PC-3 (cell line): ENCODE measurements at regions not wholly inside any gene's neighbourhood (a gene's known extent, or its start where the extent isn't known, plus 50 kb on each side); places are given as distances from the start of the nearest gene placed in this dataset.

Source experiments
- ATAC-seq: fragments of 200-7000 bp; cut with Tn5 transposase; 2 replicates; pipeline ENCODE4 v1.9.1; 2020; ENCODE audit warnings: mild to moderate bottlenecking, moderate library complexity
- BruUV-seq: library from RNA; stranded (reverse); fragments of 400-500 nt; replicated peaks from 2 replicates; lab custom pipeline; 2021; lab: Mats Ljungman, UMichigan
- CTCF ChIA-PET: fragments of 300-600 bp; sonication (Branson Sonifier 250); formaldehyde crosslinking; loops from one replicate; lab custom pipeline; 2022; ENCODE audit warnings: antibody characterized with exemption; lab: Charles Lee
- POLR2A ChIA-PET: fragments of 300-600 bp; sonication (Branson Sonifier 250); formaldehyde crosslinking; loops from one replicate; lab custom pipeline; 2022; ENCODE audit warnings: antibody characterized with exemption; ENCODE audit not compliant: unreplicated experiment; lab: Charles Lee
- DNase-seq: peaks from one replicate; pipeline ENCODE4 v3.0.0-alpha.2; 2015
- H2AFZ ChIP-seq: fragments of 300-600 bp; sonication (generic); 2 replicates; pipeline ENCODE4 v1.6.0; 2016; ENCODE audit warnings: antibody characterized with exemption, low read length
- H3F3A ChIP-seq: fragments of 300-600 bp; sonication (generic); one replicate; pipeline ENCODE4 v1.6.0; 2017; ENCODE audit warnings: antibody characterized with exemption, low read length, control low read depth, mild to moderate bottlenecking; ENCODE audit not compliant: unreplicated experiment
- H3K27ac ChIP-seq: fragments of 300-600 bp; sonication (generic); 2 replicates; pipeline ENCODE4 v1.5.1; 2016; ENCODE audit warnings: mild to moderate bottlenecking, low read length
- H3K27me3 ChIP-seq: fragments of 300-600 bp; sonication (generic); 2 replicates; pipeline ENCODE4 v1.6.1; 2016; ENCODE audit warnings: low read length, mixed read lengths
- H3K36me3 ChIP-seq: fragments of 300-600 bp; sonication (generic); 2 replicates; pipeline ENCODE4 v1.6.1; 2016; ENCODE audit warnings: low read depth, mixed run types, low read length, mixed read lengths
- H3K4me1 ChIP-seq: fragments of 300-600 bp; sonication (generic); 2 replicates; pipeline ENCODE4 v1.5.1; 2016; ENCODE audit warnings: low read length; ENCODE audit not compliant: insufficient read depth
- H3K4me2 ChIP-seq: fragments of 300-600 bp; sonication (generic); 2 replicates; pipeline ENCODE4 v1.6.0; 2016; ENCODE audit warnings: low read length
- H3K4me3 ChIP-seq: fragments of 300-600 bp; sonication (generic); 2 replicates; pipeline ENCODE4 v1.5.1; 2016; ENCODE audit warnings: mild to moderate bottlenecking, low read length, mixed read lengths
- H3K79me2 ChIP-seq: fragments of 300-600 bp; sonication (generic); 2 replicates; pipeline ENCODE4 v1.6.1; 2017; ENCODE audit warnings: low read length, mixed read lengths
- H3K9ac ChIP-seq: fragments of 300-600 bp; sonication (generic); 2 replicates; pipeline ENCODE4 v1.6.0; 2016; ENCODE audit warnings: mild to moderate bottlenecking, low read length
- H3K9me2 ChIP-seq: fragments of 300-600 bp; sonication (generic); replicated peaks from 2 replicates; pipeline ENCODE4 v1.6.1; 2016; ENCODE audit warnings: mixed run types, low read length, mixed read lengths
- H3K9me3 ChIP-seq: fragments of 300-600 bp; sonication (generic); 2 replicates; pipeline ENCODE4 v1.6.1; 2016; ENCODE audit warnings: low read length, mixed read lengths
- H4K20me1 ChIP-seq: fragments of 300-600 bp; sonication (generic); 2 replicates; pipeline ENCODE4 v1.6.1; 2016; ENCODE audit warnings: low read length, mixed read lengths
- EZH2 ChIP-seq: fragments of 300-600 bp; sonication (generic); IDR thresholded peaks from one replicate; pipeline ENCODE4 v1.6.1; 2017; ENCODE audit warnings: antibody characterized with exemption, mild to moderate bottlenecking, low read length; ENCODE audit not compliant: unreplicated experiment
- EZH2phosphoT487 ChIP-seq: fragments of 300-600 bp; sonication (generic); IDR thresholded peaks from 2 replicates; pipeline ENCODE4 v1.6.1; 2018; ENCODE audit warnings: mild to moderate bottlenecking, antibody characterized with exemption, low read length, borderline replicate concordance
- intact Hi-C: fragments of 100-400 bp; cut with micrococcal nuclease; formaldehyde crosslinking; loops from 2 replicates; pipeline ENCODE4 v1.9.0; 2023
- TF ChIP-seq, protein P1 (sequence below): fragments of 300-600 bp; sonication (generic); conservative IDR thresholded peaks from 2 replicates; pipeline ENCODE4 v1.5.1; 2017; ENCODE audit warnings: antibody characterized with exemption, low read depth, mild to moderate bottlenecking, low read length

DNA sequence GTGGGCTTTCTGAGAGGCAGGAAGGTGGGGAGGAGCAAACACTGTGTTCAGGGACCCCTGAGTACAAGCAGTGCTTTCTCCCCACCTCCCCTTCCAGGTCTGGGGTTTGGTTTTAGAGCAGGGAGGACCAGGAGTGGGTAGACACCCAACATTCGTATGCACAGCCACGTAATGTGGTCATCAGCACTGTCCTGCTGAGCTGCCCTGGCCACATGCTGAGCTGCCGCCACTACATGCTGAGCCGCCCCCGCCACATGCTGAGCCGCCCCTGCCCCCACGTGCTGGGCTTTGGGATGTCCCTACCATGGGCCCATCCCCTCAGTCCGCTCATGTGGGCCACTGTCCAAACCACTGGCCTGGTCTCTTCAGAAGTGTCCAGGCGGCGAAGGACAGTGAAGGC, 214.9 kb upstream of the CST7 start:
- H3K27me3 ChIP-seq = peaks cover 68% of the 10 kb centered on the region
- H3K9me2 ChIP-seq = no peaks in the 10 kb centered on the region
- TF ChIP-seq EZH2 = no peak
- no peak for TF ChIP-seq EZH2phosphoT487
- TF ChIP-seq, protein P1, sequence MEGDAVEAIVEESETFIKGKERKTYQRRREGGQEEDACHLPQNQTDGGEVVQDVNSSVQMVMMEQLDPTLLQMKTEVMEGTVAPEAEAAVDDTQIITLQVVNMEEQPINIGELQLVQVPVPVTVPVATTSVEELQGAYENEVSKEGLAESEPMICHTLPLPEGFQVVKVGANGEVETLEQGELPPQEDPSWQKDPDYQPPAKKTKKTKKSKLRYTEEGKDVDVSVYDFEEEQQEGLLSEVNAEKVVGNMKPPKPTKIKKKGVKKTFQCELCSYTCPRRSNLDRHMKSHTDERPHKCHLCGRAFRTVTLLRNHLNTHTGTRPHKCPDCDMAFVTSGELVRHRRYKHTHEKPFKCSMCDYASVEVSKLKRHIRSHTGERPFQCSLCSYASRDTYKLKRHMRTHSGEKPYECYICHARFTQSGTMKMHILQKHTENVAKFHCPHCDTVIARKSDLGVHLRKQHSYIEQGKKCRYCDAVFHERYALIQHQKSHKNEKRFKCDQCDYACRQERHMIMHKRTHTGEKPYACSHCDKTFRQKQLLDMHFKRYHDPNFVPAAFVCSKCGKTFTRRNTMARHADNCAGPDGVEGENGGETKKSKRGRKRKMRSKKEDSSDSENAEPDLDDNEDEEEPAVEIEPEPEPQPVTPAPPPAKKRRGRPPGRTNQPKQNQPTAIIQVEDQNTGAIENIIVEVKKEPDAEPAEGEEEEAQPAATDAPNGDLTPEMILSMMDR = no peak
- H3K9me3 ChIP-seq = no peaks in the 10 kb centered on the region
- no peak overlapping the region for H3K4me2 ChIP-seq
- ChIA-PET POLR2A (no interaction called here), CTCF (no interaction called here)
- no peaks in the 10 kb centered on the region for H4K20me1 ChIP-seq
- no peaks in the 10 kb centered on the region for H3K36me3 ChIP-seq
- intact Hi-C loops = no loop called here
- no peak overlapping the region for H3K27ac ChIP-seq
- H2AFZ ChIP-seq = no peak overlapping the region
- ATAC-seq (no peak), DNase-seq (no peak)
- no TSS peak for BruUV-seq
- H3K79me2 ChIP-seq = no peaks in the 10 kb centered on the region
- no peak overlapping the region for H3K4me3 ChIP-seq
- no peak overlapping the region for H3K9ac ChIP-seq
- no peaks in the 10 kb centered on the region for H3F3A ChIP-seq
- H3K4me1 ChIP-seq = no peaks in the 10 kb centered on the region

DNA sequence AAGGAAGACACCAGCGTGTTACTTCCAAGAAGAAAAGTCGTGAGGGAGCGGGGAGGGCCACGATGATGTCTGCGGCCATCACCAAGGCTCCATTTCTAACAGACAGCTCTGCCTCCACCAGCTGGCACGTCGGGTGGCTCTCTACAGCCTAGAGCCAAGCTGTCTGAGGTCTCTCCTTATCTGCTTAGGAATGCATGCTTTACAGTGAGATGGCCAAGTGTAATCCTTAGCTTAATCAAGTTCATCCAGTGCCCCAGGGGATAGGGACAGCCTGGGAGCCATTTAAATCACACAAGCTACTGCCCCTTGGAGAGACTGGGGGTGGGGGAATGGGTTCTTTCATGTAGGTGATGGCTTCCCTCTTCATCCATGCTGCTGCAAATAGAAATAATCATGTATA, 213.8 kb upstream of the CST7 start:
- CTCF ChIA-PET = no interaction called here
- intact Hi-C loops = no loop called here

DNA sequence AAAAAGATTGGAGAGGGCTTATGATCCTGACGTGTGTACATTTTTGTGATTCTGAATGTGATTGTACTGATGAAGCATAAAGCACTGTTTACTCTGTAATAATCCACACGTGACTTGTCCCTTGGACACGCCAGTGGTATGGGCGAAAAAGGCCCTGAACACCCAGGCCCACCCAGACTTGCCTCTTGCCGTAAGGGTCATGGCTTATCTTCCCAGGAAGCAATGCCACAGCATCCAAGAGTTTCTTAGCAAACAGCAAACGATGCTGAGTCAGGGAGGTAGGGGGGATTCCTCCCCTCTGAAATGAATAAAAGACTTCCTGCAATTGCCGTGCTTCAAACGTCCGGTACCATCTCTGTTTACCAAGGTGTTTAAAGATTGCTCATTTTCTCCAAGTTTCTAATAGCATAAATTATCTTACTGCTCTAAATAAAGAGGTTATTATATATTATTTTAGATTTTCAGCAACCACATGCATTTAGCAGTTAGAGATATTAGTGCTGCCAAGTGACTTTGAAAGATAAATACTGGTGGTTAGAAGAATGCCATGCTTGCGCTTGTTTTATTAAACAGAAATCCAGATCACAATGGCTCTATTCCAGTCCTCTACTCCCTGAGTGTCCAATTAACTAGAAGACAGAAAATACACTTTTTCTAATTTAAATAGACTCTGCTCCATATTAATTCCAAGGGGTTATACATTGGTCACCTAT, 212.8 kb upstream of the CST7 start:
- intact Hi-C loops = no loop called here
- H3K9ac ChIP-seq = no peak overlapping the region

More for the DNA sequence above, 213.8 kb upstream of the CST7 start:
- no peak overlapping the region for H3K27ac ChIP-seq
- no peak for ATAC-seq
- no peaks in the 10 kb centered on the region for H3K9me2 ChIP-seq
- H3K4me1 ChIP-seq = no peaks in the 10 kb centered on the region
- H3K27me3 ChIP-seq = peaks cover 60% of the 10 kb centered on the region
- no peak overlapping the region for H3K9ac ChIP-seq
- no TSS peak for BruUV-seq
- DNase-seq = no peak
- no peaks in the 10 kb centered on the region for H3K36me3 ChIP-seq
- no peak overlapping the region for H3K4me3 ChIP-seq
- no peak overlapping the region for H2AFZ ChIP-seq
- no peaks in the 10 kb centered on the region for H4K20me1 ChIP-seq
- no peaks in the 10 kb centered on the region for H3K79me2 ChIP-seq
- no peak overlapping the region for H3K4me2 ChIP-seq
- POLR2A ChIA-PET = no interaction called here
- no peaks in the 10 kb centered on the region for H3K9me3 ChIP-seq
- no peaks in the 10 kb centered on the region for H3F3A ChIP-seq
- TF ChIP-seq EZH2 (no peak), EZH2phosphoT487 (no peak)
- TF ChIP-seq, protein P1 = no peak

More for the DNA sequence above, 212.8 kb upstream of the CST7 start:
- ChIA-PET POLR2A (no interaction called here), CTCF (no interaction called here)
- no peak overlapping the region for H2AFZ ChIP-seq
- ATAC-seq (no peak), DNase-seq (peak; percentile 29)
- H3K9me2 ChIP-seq = no peaks in the 10 kb centered on the region
- no TSS peak for BruUV-seq
- no peaks in the 10 kb centered on the region for H3K9me3 ChIP-seq
- no peak overlapping the region for H3K4me3 ChIP-seq
- H3F3A ChIP-seq = no peaks in the 10 kb centered on the region
- peaks cover 51% of the 10 kb centered on the region for H3K27me3 ChIP-seq
- no peaks in the 10 kb centered on the region for H3K79me2 ChIP-seq
- H3K36me3 ChIP-seq = no peaks in the 10 kb centered on the region
- TF ChIP-seq, protein P1 = no peak
- TF ChIP-seq EZH2 = no peak
- TF ChIP-seq EZH2phosphoT487 = no peak
- H3K4me1 ChIP-seq = no peaks in the 10 kb centered on the region
- no peak overlapping the region for H3K27ac ChIP-seq
- H4K20me1 ChIP-seq = no peaks in the 10 kb centered on the region
- H3K4me2 ChIP-seq = no peak overlapping the region; the same call in 1 of the 2 replicates
